COLO829 (cell line): ENCODE measurements at regions not wholly inside any gene's neighbourhood (a gene's known extent, or its start where the extent isn't known, plus 50 kb on each side); places are given as distances from the start of the nearest gene placed in this dataset.
A peak's percentile ranks its signal among the peaks of the same experiment; 100 is the strongest.
"Not testable (repeated sequence)": the region's sequence is repeated elsewhere in the genome, so short reads cannot be mapped to it uniquely, and the experiment has no call there.

Experiments
- DNase-seq: peaks from one replicate; pipeline ENCODE4 v3.0.0; 2012; ENCODE audit warnings: low spot score

DNA sequence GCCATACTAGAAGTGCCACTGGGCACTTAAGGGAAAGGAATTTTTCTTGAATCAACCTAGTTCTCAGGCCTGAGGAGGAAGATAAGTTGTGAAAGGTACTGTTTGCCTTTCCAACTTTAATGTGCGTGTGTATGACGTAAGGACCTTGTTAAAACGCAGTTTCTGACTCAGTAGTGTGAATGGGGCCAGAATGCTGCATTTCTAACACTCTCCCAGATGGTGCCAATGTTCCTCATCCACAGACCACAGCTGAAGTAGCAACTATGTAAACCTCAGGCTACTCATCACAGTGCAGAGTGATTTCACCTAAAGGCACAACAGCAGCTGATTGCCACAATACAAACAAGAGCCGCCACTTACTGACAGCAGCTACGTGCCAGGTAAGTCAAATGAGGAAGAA is 103.6 kb downstream of the OTOL1 start:
- no peak for DNase-seq

DNA sequence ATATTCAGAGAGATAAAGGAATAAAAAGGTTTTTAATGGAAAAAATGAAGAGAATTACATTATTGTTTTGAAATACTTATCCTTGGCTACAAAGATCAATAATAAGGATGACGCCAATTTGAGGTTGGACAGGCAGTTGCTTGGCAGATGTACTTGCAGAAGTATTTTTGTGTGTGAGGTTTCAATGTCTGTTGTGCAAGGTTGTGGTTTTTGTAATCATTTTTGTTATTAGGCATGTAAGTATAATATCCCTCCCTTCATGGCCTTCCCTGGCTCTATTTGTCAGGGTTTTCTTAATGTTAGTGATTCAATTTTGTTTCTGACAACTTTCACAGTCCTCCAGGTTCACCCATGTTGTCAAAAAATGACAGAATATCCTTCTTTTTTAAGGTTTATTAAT is 105.9 kb downstream of the OTOL1 start:
- no peak for DNase-seq

DNA sequence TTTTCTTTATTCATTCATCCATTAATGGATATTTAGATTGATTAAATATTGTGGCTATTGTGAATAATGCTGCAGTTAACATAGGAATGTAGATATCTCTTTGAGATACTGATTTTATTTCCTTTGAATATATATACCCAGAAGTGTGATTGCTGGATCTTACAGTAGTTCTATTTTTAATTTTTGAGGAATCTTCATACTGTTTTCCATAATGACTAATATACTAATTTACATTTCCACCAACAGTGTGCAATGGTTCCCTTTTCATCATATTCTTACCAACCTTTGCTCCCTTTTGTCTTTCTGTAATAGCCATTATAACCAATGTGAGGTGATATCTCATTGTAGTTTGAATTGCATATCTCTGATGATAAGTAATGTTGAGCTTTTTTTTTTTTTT is 106.3 kb downstream of the OTOL1 start:
- no peak for DNase-seq

DNA sequence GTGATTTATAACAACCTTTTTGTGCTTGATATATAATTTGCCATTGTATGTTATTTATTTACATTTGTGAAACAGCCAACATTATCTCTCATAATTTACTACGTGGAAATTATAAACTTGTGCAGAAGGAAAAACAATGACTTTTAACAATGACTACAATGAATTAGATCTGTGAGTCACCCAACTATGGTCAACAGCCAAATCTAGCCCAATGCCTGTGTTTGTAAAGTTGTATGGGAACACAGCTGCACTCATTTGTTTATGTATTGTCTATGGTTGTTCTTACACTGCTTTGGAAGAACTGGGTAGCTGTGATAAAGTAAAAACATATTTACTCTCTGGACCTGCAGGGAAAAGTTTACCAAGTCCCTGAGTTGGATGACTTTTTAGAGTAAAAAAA is 110.4 kb downstream of the OTOL1 start:
- no peak for DNase-seq

DNA sequence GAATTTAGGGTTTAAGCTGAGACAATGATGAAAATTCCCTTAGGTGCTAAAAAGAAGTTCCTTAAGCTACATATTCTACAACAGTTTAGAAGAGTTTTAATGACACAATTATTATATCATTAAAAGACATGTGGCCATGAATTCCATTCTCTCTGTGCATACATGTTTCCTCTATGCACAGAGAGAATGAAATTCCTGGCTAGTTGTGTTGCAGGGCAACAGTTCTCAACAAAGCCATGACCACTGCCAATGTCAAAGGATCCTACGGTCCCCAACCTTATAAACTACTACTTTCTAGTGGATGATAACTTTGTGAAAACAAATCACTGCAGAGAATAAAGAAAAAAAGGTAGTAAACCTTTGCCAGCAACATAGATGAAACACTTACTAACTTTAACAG is 122.7 kb downstream of the OTOL1 start:
- no peak for DNase-seq

DNA sequence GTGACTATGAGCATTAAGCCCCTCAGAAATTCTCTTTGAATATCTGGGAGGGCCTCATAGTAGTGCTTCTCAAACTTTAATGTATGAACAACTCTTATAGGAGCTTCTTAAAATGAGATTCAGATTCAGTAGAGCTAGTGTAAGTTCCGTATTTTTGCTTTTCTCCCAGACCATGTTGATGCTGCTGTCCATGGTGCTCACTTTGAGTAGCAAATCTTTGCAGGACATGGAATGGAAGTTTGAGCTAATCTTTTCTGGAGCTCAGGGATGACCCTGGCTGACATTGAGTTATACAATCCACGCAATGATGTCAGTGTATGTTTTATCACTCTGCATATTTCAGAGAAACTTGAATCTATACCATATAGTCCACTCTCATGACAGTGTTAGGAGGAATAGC is 134.2 kb downstream of the OTOL1 start:
- no peak for DNase-seq

DNA sequence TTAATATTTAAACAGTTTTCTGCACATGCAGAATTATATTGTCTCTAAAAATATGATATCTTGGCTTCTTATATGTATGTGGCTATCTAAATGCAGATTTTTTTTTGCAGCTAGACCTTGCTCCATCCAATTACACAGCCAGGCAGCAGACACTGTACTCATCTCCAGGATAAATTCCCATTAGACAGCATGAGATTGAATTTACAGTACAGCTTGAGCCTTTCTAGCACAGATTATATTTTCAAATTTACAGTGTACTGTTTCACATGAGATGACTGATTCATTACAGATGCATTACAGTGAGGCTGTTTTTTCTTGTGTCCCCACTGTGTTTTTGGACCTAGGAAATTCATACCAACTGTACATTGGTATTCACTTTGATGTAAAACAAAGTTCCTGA is 134.9 kb downstream of the OTOL1 start:
- no peak for DNase-seq

DNA sequence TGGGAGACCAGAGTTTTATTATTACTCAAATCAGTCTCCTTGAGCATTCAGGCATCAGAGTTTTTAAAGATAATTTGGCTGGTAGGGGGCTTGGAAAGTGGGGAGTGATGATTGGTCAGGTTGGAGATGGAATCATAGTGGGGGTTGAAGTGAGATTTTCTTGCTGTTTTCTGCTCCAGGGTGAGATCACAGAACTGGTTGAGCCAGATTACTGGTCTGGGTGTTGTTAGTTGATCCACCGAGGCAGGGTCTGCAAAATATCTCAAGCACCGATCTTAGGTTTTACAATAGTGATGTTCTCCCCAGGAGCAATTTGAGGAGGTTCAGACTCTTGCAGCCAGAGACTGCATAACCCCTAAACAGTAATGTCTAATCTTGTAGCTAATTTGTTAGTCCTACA is 141.0 kb downstream of the OTOL1 start:
- no peak for DNase-seq

DNA sequence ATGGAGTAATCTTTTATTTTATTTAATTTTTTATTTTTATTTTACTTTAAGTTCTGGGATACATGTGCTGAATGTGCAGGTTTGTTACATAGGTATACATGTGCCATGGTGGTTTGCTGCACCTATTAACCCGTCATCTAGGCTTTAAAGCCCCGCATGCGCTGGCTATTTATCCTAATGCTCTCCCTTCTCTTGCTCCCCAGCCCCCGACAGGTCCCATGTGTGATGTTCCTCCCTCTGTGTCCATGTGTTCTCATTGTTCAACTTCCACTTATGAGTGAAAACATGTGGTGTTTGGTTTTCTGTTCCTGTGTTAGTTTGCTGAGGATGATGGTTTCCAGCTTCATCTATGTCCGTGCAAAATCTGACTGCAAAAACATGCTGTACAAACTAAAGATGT is 142.5 kb downstream of the OTOL1 start:
- not testable (repeated sequence) for DNase-seq

DNA sequence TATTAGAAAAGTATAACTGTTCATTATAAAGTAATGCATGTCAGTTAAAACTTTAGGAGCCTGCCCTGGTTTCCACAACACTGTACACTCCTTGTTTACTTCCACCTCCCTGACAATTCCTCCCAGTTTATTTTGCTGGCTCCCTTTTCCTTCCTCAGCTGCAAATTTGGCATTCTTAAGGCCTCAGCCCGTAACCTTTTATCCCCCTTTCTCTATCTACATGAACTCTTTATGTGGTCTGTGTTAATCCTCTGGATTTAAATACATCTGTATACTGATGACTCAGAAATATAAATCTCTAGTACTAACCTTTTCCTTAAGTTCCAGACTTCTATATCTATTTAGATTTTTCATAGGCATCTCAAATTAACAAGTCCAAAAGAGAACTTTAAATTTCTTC is 143.6 kb downstream of the OTOL1 start:
- no peak for DNase-seq

DNA sequence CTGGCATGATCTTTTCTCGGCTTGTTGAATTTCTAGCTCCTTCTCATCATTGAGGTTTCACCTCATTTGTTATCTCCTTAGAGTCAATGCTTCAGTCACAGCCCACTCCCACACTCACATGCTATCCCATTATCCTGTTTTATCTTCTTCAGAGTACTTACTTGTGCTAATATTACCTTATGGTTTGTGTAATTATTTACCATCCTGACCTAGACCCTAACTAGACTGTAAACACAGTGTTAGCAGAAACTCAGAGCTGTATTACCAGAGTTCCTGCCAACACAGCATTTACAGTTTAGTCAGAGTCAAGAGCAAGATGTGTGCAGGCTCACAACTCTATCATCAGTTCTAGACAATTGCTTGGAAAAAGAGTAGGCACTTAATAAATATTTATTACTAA is 144.7 kb downstream of the OTOL1 start:
- DNase-seq: no peak

DNA sequence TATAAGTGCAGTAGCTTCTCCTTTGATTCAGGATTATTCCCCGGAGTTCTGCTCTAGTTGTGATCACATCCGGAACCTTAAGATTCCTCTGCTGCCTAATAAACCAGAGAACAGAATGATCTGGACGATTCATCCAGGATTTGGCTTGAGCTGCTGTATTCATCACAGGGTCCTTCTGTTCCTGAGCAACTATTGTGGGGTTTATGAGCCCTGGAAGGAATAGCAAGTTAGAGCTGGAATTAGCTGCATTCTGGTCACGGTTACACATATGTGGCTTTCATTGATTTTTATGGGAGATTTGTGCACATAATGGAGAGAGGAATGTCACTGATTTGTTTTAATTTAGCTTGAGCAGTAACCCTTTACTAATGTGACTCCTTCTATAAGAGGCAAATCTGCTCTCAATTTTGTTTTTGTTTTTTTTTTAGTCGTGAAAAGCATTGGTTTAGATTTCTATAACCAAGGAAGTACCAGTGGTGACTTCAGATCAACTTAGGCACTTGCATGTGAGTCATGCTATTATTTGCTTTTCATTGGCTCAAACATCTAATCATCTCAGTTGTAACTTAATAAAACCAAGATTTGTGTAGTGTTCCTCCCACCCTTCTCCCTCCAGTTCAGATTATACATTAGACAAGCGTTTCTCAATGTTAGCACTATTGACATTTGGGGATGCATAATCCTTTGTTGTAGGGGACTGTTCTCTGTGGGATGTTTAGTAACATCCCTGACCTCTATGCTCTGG is 148.5 kb downstream of the OTOL1 start:
- peak; percentile 6 for DNase-seq

DNA sequence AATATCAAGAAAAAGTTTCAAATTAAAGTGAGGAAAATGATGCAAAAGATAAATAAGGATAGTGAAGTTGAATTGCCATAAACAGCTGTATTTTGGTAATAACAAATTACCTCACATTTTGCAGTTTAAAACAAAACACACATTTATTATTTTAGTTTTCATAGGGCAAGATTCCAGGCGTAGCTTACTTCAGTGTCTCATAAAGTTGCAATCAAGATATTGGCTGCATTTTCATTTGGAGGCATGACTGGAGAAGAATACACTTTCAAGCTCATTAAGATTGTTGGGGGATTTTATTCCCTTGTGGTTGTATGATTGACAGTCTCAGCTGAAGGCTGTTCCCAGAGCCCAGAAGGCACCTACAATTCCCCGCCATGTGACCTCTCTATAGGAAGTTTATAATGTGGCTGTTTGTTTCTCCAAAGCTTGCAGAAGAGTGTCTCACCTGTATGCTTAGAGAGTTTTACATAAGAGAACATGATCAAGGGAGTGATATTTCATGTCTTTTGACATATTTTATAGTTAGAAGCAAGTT is 151.4 kb downstream of the OTOL1 start:
- no peak for DNase-seq

DNA sequence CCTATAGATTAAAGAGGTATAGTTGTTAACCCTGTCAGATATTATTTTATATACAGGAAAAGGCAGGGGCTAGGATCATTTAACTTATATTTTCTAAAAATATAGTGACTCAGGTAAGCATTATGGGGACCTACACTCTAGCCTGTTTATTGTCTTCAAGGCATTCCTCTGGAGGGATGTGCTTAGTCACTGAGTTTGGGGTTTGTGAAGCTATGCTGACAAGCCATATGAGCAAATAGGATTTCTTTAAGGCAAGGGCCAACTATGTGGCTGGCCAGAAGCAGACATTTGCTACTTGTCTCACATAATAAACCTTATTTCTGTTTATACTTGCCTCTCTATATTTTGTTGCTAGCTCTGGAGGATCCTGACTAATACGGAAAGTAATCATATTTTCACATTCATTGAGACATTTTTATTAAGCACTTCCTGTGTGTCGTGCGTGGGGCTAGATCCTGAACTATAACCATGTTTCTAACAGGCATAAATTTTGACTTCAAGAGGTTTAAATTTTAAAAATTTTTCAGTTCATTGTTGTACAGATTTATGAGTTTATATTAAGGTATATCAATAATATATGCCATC is 153.4 kb downstream of the OTOL1 start:
- DNase-seq: no peak

DNA sequence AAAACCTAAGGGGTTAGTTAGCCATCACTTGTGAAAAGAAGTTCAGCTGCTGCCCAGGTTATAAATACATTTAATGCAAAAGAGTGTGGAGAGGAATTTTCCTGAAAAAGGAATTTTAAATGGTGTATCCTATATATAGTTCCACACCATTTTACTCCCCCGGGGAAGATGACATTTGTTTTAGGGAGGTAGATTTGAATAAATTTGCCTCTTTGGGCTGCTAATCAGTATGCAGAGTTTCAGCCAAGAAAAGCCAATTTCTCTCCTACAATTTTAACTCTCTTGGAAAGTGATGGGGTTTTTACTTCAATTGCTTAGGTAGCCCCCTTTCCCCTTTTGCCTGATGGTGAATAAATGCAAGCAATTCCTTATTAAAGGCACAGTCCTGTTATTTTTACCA is 161.2 kb downstream of the OTOL1 start:
- DNase-seq: no peak

DNA sequence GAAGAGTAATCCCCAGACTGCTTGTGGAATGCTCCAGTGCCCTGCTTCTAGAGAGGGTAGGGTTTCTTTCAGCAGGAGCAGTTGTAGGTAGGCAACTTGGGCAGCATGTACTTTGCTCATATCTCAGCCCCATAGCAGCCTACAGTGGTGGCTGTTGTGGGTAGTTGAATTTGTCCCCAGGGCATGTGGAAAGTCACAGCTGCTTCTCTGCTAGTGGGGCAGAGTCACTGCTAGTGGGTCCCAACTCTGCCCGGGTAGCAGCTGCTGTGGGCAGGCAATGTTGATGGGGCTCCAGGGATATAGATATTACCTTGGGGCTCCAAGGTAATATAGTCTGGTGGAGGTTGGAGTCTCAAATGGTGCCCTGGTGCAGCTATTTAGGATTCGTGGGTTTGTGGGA is 174.5 kb downstream of the OTOL1 start:
- no peak for DNase-seq

DNA sequence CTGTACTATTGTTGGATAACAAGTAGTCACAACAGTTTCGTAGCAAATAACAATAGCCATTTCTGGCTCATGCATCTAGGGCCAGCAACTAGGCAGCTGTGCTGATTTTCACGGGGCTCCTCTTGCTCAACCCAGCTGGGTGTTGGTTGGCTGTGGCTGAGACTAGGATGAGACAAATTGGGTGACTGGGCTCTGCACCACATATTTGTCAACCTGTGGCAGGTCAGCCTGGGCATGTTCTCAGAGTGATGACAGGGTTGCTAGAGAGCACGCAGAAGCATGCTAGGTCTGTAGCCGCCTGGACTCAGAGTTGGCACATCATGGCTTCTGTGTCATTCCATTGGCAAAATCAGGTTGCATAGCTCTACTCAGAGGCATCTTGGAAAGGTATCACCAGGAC is 175.9 kb downstream of the OTOL1 start:
- no peak for DNase-seq

DNA sequence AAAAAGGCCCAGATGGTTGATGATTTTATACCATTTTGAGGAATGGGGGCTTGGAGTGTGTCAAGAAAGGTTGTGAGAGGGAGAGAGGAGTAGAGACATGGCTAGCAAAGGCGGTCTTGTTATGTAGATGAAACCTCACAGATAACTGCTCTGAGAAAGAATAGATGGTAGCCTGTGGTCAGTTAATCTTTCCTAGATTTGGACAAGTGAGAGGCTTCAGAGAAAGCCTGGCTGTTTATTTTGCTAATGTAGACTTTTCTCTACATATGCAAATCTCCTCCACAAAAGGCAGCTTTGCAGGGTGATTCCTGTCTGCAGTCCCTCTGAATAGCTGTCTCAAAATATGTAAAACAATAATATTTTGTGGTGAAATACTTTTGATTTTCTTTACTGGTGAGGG is 177.3 kb downstream of the OTOL1 start:
- no peak for DNase-seq

DNA sequence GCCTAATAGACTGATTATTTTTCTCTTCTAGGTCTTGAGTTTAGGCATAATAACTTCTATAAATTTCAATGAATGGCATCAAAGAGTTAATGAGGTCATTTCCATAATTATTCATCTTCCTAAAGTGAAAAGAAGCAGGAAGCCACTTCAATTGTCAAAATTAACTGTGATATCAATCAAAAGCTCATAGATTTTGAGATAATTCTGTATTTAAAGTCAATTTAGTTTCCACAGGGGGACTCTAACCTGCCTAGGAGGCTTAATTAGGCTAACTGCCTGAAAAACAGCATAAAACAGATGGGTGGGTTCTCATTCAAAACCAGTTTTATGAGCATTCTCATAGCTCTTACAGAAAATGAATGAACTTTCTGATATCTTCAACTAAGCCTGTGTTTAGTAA is 177.8 kb downstream of the OTOL1 start:
- no peak for DNase-seq

DNA sequence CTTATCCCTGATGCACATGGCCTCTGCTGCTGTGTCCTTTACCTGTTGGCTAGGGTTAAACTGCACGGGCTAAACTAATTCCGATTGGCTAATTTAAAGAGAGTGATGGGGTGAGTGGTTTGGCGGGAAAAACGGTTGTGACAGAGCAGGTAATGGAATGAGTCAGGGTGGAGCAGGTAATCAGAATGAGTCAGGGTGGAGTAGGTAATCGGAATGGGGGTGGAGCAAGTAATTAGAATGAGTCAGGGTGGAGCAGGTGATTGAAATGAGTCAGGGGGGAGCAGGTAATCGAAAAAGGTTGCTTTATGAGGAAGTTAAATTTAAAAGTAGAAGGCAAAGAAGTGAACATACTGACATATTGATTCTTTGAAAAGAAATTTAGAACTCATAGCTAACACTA is 185.2 kb downstream of the OTOL1 start:
- not testable (repeated sequence) for DNase-seq

DNA sequence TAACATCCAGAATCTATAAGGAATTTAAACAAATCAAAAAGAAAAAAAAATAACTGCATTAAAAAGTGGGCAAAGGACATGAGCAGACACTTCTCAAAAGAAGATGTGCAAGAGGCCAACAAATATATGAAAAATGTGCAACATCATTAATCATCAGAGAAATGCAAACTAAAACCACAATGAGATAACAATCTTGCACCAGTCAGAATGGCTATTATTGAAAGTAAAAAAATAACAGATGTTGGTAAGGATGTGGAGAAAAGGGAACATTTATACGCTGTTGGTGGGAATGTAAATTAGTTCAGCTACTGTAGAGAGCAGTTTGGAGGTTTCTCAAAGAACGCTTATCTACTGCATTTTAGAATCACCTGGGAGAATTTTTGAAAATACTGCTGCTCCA is 186.1 kb downstream of the OTOL1 start:
- no peak for DNase-seq

DNA sequence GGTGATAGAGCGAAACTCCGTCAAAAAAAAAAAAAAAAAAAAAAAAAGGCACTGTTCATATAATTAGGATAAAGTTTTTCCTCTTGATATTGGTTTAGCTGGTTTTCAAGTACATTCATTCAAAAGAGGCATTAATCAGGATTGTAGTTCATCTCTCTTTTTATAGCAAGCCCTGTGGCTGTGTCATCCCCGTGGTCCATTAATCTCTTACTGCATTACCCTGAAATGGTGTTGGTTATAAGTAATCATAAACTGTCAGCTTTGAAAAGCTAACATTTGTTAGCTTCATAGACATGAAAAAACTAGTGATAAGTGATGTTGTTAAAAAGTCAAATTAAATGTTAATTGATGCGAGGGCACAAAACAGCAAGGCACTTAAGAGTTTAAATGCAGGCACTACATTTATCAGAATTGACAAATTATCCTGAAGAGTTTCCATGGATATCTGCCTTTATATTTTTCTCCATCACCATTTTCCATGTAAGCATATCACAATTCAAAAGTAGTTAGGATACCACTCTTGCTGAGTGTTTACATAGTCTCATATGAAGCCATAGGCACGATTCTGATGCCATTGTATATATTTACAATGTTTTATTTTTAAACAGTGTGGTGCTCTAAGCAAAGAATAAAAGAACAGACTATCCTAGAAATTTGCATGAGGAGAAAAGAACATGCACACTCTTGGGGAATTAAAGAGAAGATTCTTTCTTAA is 193.1 kb downstream of the OTOL1 start:
- no peak for DNase-seq

DNA sequence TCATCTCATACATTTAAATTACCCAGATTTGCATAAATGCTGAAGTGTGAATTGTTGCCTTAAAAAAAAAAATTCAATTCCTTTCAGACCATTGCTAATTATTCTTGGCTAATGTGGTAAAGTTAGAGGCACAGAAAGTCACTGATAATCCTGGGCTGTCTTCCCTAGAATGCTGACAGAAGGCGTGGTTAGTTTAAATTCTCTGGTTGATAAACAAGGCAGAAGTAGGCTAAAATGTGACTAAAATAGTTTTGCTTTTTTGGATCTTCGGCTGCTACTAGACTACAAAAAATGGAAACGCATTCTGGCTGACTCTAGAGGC is 193.7 kb downstream of the OTOL1 start:
- no peak for DNase-seq

DNA sequence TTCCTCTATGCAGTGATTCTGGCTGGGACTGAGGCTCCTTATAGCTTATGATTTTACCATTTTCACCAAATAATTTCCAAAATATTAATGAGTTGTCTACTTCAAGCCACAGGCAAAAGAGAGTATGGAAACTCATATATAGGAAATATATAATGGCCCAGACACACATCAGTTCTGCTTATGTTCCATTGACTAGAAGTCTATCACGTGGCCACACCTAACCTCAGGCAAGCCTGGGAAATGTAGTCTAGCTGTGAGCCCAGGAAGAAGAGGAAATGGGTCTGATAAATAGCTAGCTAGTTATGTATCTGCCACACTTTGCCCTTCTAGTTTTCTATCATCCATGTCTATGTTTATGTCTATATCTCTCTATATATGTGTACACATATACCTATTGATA is 195.1 kb downstream of the OTOL1 start:
- no peak for DNase-seq
